ENCODE measurements at regions not wholly inside any gene's neighbourhood (a gene's known extent, or its start where the extent isn't known, plus 50 kb on each side); places are given as distances from the start of the nearest gene placed in this dataset.

DNA sequence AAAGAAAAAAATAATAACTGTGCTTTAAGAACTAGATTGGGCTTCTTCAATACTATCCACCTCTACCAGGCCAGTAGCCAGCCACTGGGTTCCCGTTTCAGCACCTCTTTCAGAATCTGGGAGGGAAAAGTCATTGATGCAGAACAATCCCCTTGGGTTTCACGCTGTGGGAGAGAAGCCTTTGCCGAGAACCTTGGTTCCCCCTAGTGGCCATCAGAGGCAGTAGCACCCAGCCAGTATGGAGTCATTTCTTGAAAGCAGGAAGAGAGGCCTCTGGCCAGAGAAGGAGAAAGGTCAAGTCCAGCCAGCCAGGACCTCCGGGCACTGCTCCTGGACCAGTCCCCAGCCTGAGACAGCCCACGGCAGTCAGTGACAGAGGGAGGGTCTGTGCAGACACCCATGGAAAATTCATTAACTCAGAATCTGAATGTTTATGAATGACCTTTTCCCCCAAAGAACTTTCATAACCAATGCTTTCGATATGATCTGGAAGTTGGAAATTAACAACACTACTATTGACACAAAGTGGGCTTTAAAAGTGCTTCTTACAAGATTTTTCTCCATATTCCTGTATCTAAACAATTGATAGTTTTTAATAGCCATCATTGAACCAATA lies 51.2 kb upstream of the CDH5 start:
- DNase-seq (ENCODE audit: insufficient read length, low spot score) = peak; percentile 66
- FAIRE-seq = peak; percentile 90
- no peak for TF ChIP-seq POLR2A (IDR thresholded peaks at IDR 0.05; ENCODE audit: low read depth, low read length)
- 0 out of 2 replicates have a peak, but pooled peaks have one; percentile 12 for TF ChIP-seq POU2F2 (IDR thresholded peaks at IDR 0.05; ENCODE audit: low read depth, low read length)
- peak; percentile 63 for TF ChIP-seq PAX5 (IDR thresholded peaks at IDR 0.05; ENCODE audit: insufficient read depth, low read length, severe bottlenecking)

DNA sequence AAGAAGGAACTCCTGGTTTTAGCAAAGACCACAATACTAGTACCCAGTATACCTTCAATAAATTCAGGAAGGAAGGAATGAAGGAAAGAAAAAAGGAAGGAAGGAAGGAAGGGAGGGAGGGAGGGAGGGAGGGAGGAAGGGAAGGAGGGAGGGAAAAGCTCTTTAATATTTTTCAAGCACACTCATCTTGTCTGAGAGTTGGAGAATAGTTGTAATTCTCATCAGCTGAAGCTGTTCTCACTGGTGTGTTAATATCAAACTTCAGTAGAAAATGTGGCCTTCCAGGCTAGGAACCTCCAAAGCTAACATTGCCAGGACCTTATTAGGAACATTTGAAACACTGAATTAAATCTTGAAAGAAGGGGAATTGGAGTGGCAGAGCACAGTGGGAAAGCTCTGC lies 55.2 kb upstream of the CDH5 start:
- FAIRE-seq (no peak), DNase-seq (ENCODE audit: insufficient read length, low spot score) (no peak)
- TF ChIP-seq SPI1 (IDR thresholded peaks at IDR 0.05; ENCODE audit: low read depth, low read length) (no peak), POLR2AphosphoS5 (IDR thresholded peaks at IDR 0.05; ENCODE audit: low read depth, low read length) (no peak), TAF1 (IDR thresholded peaks at IDR 0.05; ENCODE audit: low read depth, low read length) (no peak), PAX5 (IDR thresholded peaks at IDR 0.05; ENCODE audit: insufficient read depth, low read length, severe bottlenecking) (no peak), POLR2A (IDR thresholded peaks at IDR 0.05; ENCODE audit: low read depth, low read length) (no peak), POU2F2 (IDR thresholded peaks at IDR 0.05; ENCODE audit: low read depth, low read length) (no peak)

- DNase-seq (ENCODE audit: insufficient read length, low spot score) (no peak), FAIRE-seq (no peak)
- TF ChIP-seq SPI1 (IDR thresholded peaks at IDR 0.05; ENCODE audit: low read depth, low read length) (no peak), POLR2AphosphoS5 (IDR thresholded peaks at IDR 0.05; ENCODE audit: low read depth, low read length) (no peak), POU2F2 (IDR thresholded peaks at IDR 0.05; ENCODE audit: low read depth, low read length) (no peak), TAF1 (IDR thresholded peaks at IDR 0.05; ENCODE audit: low read depth, low read length) (no peak), POLR2A (IDR thresholded peaks at IDR 0.05; ENCODE audit: low read depth, low read length) (no peak)
Observed at GRCh38 chr16:66309215-66309807, 57.2 kb upstream of the CDH5 start.

- no peak for FAIRE-seq
- TF ChIP-seq SPI1 (IDR thresholded peaks at IDR 0.05; ENCODE audit: low read depth, low read length) = no peak
- no peak for TF ChIP-seq TAF1 (IDR thresholded peaks at IDR 0.05; ENCODE audit: low read depth, low read length)
- no peak for DNase-seq (ENCODE audit: insufficient read length, low spot score)
Observed at GRCh38 chr16:66308096-66308495, 58.4 kb upstream of the CDH5 start.

GRCh38 chr16:66306366-66307150 lies 59.9 kb upstream of the CDH5 start:
- TF ChIP-seq POLR2A (IDR thresholded peaks at IDR 0.05; ENCODE audit: low read depth, low read length) (no peak), SPI1 (IDR thresholded peaks at IDR 0.05; ENCODE audit: low read depth, low read length) (no peak), TAF1 (IDR thresholded peaks at IDR 0.05; ENCODE audit: low read depth, low read length) (no peak), PAX5 (IDR thresholded peaks at IDR 0.05; ENCODE audit: insufficient read depth, low read length, severe bottlenecking) (no peak), POU2F2 (IDR thresholded peaks at IDR 0.05; ENCODE audit: low read depth, low read length) (no peak), POLR2AphosphoS5 (IDR thresholded peaks at IDR 0.05; ENCODE audit: low read depth, low read length) (no peak)
- FAIRE-seq = no peak
- DNase-seq (ENCODE audit: insufficient read length, low spot score) = no peak

DNA sequence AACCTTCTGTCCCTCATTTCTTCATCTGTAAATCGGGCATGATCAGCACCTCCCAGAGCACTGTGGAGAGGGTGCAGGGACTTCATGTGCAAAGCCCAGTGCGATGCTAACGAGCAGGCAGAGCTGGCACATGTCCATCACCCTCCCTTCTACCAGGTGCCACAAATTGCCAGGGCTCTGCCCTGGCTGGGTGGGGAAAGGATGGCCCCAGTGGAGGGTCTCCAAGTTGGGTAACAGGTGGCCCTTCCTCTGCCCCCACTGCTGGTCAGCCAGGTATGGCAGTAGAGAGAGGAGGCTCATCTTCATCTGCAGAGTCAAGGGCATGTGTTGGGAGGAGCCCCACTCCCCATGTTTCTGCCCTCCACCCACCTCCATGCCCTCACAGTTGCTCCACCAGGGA lies 61.5 kb upstream of the CDH5 start:
- TF ChIP-seq TAF1 (IDR thresholded peaks at IDR 0.05; ENCODE audit: low read depth, low read length) (no peak), POLR2A (IDR thresholded peaks at IDR 0.05; ENCODE audit: low read depth, low read length) (no peak)
- FAIRE-seq (no peak), DNase-seq (ENCODE audit: insufficient read length, low spot score) (no peak)

GRCh38 chr16:66304151-66304550 lies 62.3 kb upstream of the CDH5 start:
- DNase-seq (ENCODE audit: insufficient read length, low spot score) (no peak), FAIRE-seq (no peak)
- TF ChIP-seq SPI1 (IDR thresholded peaks at IDR 0.05; ENCODE audit: low read depth, low read length) (no peak), POU2F2 (IDR thresholded peaks at IDR 0.05; ENCODE audit: low read depth, low read length) (no peak), POLR2AphosphoS5 (IDR thresholded peaks at IDR 0.05; ENCODE audit: low read depth, low read length) (no peak), TAF1 (IDR thresholded peaks at IDR 0.05; ENCODE audit: low read depth, low read length) (no peak), POLR2A (IDR thresholded peaks at IDR 0.05; ENCODE audit: low read depth, low read length) (no peak), PAX5 (IDR thresholded peaks at IDR 0.05; ENCODE audit: insufficient read depth, low read length, severe bottlenecking) (no peak)

- FAIRE-seq (no peak), DNase-seq (ENCODE audit: insufficient read length, low spot score) (no peak)
- no peak for TF ChIP-seq TAF1 (IDR thresholded peaks at IDR 0.05; ENCODE audit: low read depth, low read length)
- TF ChIP-seq POU2F2 (IDR thresholded peaks at IDR 0.05; ENCODE audit: low read depth, low read length) = no peak
- TF ChIP-seq PAX5 (IDR thresholded peaks at IDR 0.05; ENCODE audit: insufficient read depth, low read length, severe bottlenecking) = no peak
- TF ChIP-seq POLR2AphosphoS5 (IDR thresholded peaks at IDR 0.05; ENCODE audit: low read depth, low read length) = no peak
Observed at GRCh38 chr16:66300501-66300900, 66.0 kb upstream of the CDH5 start.

GRCh38 chr16:66300037-66300436 lies 66.5 kb upstream of the CDH5 start:
- FAIRE-seq = no peak
- no peak for DNase-seq (ENCODE audit: insufficient read length, low spot score)
- TF ChIP-seq TAF1 (IDR thresholded peaks at IDR 0.05; ENCODE audit: low read depth, low read length) = no peak
- no peak for TF ChIP-seq PAX5 (IDR thresholded peaks at IDR 0.05; ENCODE audit: insufficient read depth, low read length, severe bottlenecking)
- TF ChIP-seq POLR2AphosphoS5 (IDR thresholded peaks at IDR 0.05; ENCODE audit: low read depth, low read length) = no peak
- TF ChIP-seq SPI1 (IDR thresholded peaks at IDR 0.05; ENCODE audit: low read depth, low read length) = no peak
- TF ChIP-seq POU2F2 (IDR thresholded peaks at IDR 0.05; ENCODE audit: low read depth, low read length) = no peak
- no peak for TF ChIP-seq POLR2A (IDR thresholded peaks at IDR 0.05; ENCODE audit: low read depth, low read length)

GRCh38 chr16:66299349-66299748 lies 67.1 kb upstream of the CDH5 start:
- DNase-seq (ENCODE audit: insufficient read length, low spot score) (no peak), FAIRE-seq (no peak)
- TF ChIP-seq PAX5 (IDR thresholded peaks at IDR 0.05; ENCODE audit: insufficient read depth, low read length, severe bottlenecking) (no peak), POU2F2 (IDR thresholded peaks at IDR 0.05; ENCODE audit: low read depth, low read length) (no peak), POLR2AphosphoS5 (IDR thresholded peaks at IDR 0.05; ENCODE audit: low read depth, low read length) (no peak), TAF1 (IDR thresholded peaks at IDR 0.05; ENCODE audit: low read depth, low read length) (no peak)
